Progenitor cell of endocrine pancreas (in vitro differentiated cells): ENCODE measurements at regions not wholly inside any gene's neighbourhood (a gene's known extent, or its start where the extent isn't known, plus 50 kb on each side); places are given as distances from the start of the nearest gene placed in this dataset.
"Not testable (repeated sequence)": the region's sequence is repeated elsewhere in the genome, so short reads cannot be mapped to it uniquely, and the experiment has no call there.

ENCODE experiments used
- DNase-seq: peaks from one replicate; pipeline ENCODE4 v3.0.0; 2021; ENCODE audit warnings: low spot score; ENCODE audit not compliant: unreplicated experiment
- H3K27ac Mint-ChIP-seq: 2 replicates; pipeline ENCODE4 v1.8.0; 2021; ENCODE audit warnings: mild to moderate bottlenecking, moderate library complexity, mixed read lengths
- H3K27me3 Mint-ChIP-seq: 2 replicates; pipeline ENCODE4 v1.8.0; 2021; ENCODE audit warnings: mixed read lengths
- H3K36me3 Mint-ChIP-seq: 2 replicates; pipeline ENCODE4 v1.8.0; 2022; ENCODE audit warnings: mixed read lengths; ENCODE audit not compliant: insufficient read depth
- H3K4me1 Mint-ChIP-seq: 2 replicates; pipeline ENCODE4 v1.8.0; 2021; ENCODE audit warnings: low read depth, mixed read lengths
- H3K4me3 Mint-ChIP-seq: 2 replicates; pipeline ENCODE4 v1.8.0; 2021; ENCODE audit warnings: low read depth, mild to moderate bottlenecking, moderate library complexity, mixed read lengths
- H3K9me3 Mint-ChIP-seq: 2 replicates; pipeline ENCODE4 v1.8.0; 2021; ENCODE audit warnings: low read depth, mixed read lengths
- CTCF ChIP-seq: fragments of 200-600 bp; sonication (generic); IDR thresholded peaks from one replicate; pipeline ENCODE4 v1.5.0; 2021; ENCODE audit warnings: antibody characterized with exemption, mild to moderate bottlenecking; ENCODE audit not compliant: unreplicated experiment

- Mint-ChIP-seq H3K36me3 (peaks cover 2% of the 10 kb centered on the region), H3K9me3 (no peaks in the 10 kb centered on the region), H3K4me3 (no peak overlapping the region), H3K4me1 (peaks cover 4% of the 10 kb centered on the region), H3K27ac (peak overlapping the region; percentile 41), H3K27me3 (peaks cover 3% of the 10 kb centered on the region)
- TF ChIP-seq CTCF: no peak
- DNase-seq: no peak
Observed at GRCh38 chr12:9406564-9407424, 198.6 kb upstream of the PZP start.

- Mint-ChIP-seq H3K4me1 (peaks cover 3% of the 10 kb centered on the region), H3K9me3 (no peaks in the 10 kb centered on the region), H3K27ac (peak overlapping the region; percentile 76), H3K4me3 (peak overlapping the region; percentile 19), H3K36me3 (peaks cover 2% of the 10 kb centered on the region), H3K27me3 (peaks cover 3% of the 10 kb centered on the region)
- TF ChIP-seq CTCF: no peak
- no peak for DNase-seq
Observed at GRCh38 chr12:9405886-9406563, 197.8 kb upstream of the PZP start.

- H3K27me3 Mint-ChIP-seq: peaks cover 3% of the 10 kb centered on the region
- no peak overlapping the region for H3K27ac Mint-ChIP-seq
- H3K4me1 Mint-ChIP-seq: peaks cover 3% of the 10 kb centered on the region
- peaks cover 2% of the 10 kb centered on the region for H3K36me3 Mint-ChIP-seq
- no peak for TF ChIP-seq CTCF
- no peak for DNase-seq
- H3K4me3 Mint-ChIP-seq: no peak overlapping the region
- no peaks in the 10 kb centered on the region for H3K9me3 Mint-ChIP-seq
Observed at GRCh38 chr12:9404469-9405260, 196.5 kb upstream of the PZP start.

GRCh38 chr12:9404031-9404430 lies 195.8 kb upstream of the PZP start:
- Mint-ChIP-seq H3K9me3 (no peaks in the 10 kb centered on the region), H3K4me3 (no peak overlapping the region), H3K27ac (no peak overlapping the region), H3K36me3 (peaks cover 2% of the 10 kb centered on the region), H3K4me1 (peaks cover 3% of the 10 kb centered on the region), H3K27me3 (peaks cover 3% of the 10 kb centered on the region)
- no peak for TF ChIP-seq CTCF
- no peak for DNase-seq

- DNase-seq, H3K36me3 Mint-ChIP-seq, H3K27ac Mint-ChIP-seq, H3K27me3 Mint-ChIP-seq, H3K4me3 Mint-ChIP-seq, H3K4me1 Mint-ChIP-seq, H3K9me3 Mint-ChIP-seq: not testable (repeated sequence)
Observed at GRCh38 chr12:9402432-9403040, 194.3 kb upstream of the PZP start.

- DNase-seq, H3K4me3 Mint-ChIP-seq, H3K36me3 Mint-ChIP-seq, H3K9me3 Mint-ChIP-seq, H3K27me3 Mint-ChIP-seq, H3K27ac Mint-ChIP-seq: not testable (repeated sequence)
- H3K4me1 Mint-ChIP-seq: peaks cover 13% of the 10 kb centered on the region
Observed at GRCh38 chr12:9396367-9396766, 188.2 kb upstream of the PZP start.

GRCh38 chr12:9395220-9395619 lies 187.0 kb upstream of the PZP start:
- not testable (repeated sequence) for H3K27ac Mint-ChIP-seq

More at GRCh38 chr12:9395220-9395619, 187.0 kb upstream of the PZP start:
- not testable (repeated sequence) for H3K9me3 Mint-ChIP-seq, DNase-seq, H3K36me3 Mint-ChIP-seq, H3K4me3 Mint-ChIP-seq, H3K27me3 Mint-ChIP-seq
- H3K4me1 Mint-ChIP-seq: peaks cover 13% of the 10 kb centered on the region
